ENCODE measurements at regions not wholly inside any gene's neighbourhood (a gene's known extent, or its start where the extent isn't known, plus 50 kb on each side); places are given as distances from the start of the nearest gene placed in this dataset.
"Not testable (repeated sequence)": the region's sequence is repeated elsewhere in the genome, so short reads cannot be mapped to it uniquely, and the experiment has no call there.

- Histone ChIP-seq H3K4me1 (ENCODE audit: low read length) (no peaks in the 10 kb centered on the region), H3K79me2 (ENCODE audit: low read length) (no peaks in the 10 kb centered on the region), H3K4me3 (ENCODE audit: low read length) (no peak overlapping the region), H3K27ac (ENCODE audit: low read length) (no peak overlapping the region), H2AFZ (ENCODE audit: low read length) (no peak overlapping the region), H3K9me2 (replicated peaks; ENCODE audit: insufficient read depth, low read length) (no peaks in the 10 kb centered on the region), H3K36me3 (ENCODE audit: insufficient read depth, low read length) (no peaks in the 10 kb centered on the region), H4K20me1 (ENCODE audit: insufficient read depth, low read depth, low read length) (no peaks in the 10 kb centered on the region), H3K9me3 (ENCODE audit: low read length) (no peaks in the 10 kb centered on the region), H3K4me2 (ENCODE audit: low read depth, low read length, poor library complexity, severe bottlenecking) (no peak overlapping the region), H3K27me3 (ENCODE audit: low read length) (no peaks in the 10 kb centered on the region), H3K9ac (ENCODE audit: low read length) (no peak overlapping the region)
- DNase-seq: no peak
Measured at GRCh38 chr2:142509401-142509800, 368.1 kb upstream of the KYNU start.

- Histone ChIP-seq H3K4me2 (ENCODE audit: low read depth, low read length, poor library complexity, severe bottlenecking) (no peak overlapping the region), H3K4me1 (ENCODE audit: low read length) (no peaks in the 10 kb centered on the region), H4K20me1 (ENCODE audit: insufficient read depth, low read depth, low read length) (no peaks in the 10 kb centered on the region), H3K9me2 (replicated peaks; ENCODE audit: insufficient read depth, low read length) (no peaks in the 10 kb centered on the region), H3K4me3 (ENCODE audit: low read length) (no peak overlapping the region), H3K36me3 (ENCODE audit: insufficient read depth, low read length) (no peaks in the 10 kb centered on the region), H3K79me2 (ENCODE audit: low read length) (no peaks in the 10 kb centered on the region), H3K27ac (ENCODE audit: low read length) (no peak overlapping the region), H2AFZ (ENCODE audit: low read length) (no peak overlapping the region), H3K9me3 (ENCODE audit: low read length) (peaks cover 5% of the 10 kb centered on the region; the same call in 1 of the 2 replicates), H3K9ac (ENCODE audit: low read length) (no peak overlapping the region), H3K27me3 (ENCODE audit: low read length) (no peaks in the 10 kb centered on the region)
- no peak for DNase-seq
Measured at GRCh38 chr2:142504754-142505153, 372.7 kb upstream of the KYNU start.

- H3K27ac ChIP-seq (ENCODE audit: low read length): no peak overlapping the region
- DNase-seq: no peak
Measured at GRCh38 chr2:142502402-142502801, 371.6 kb upstream of the LRP1B start.

GRCh38 chr2:142495141-142495540 lies 364.3 kb upstream of the LRP1B start:
- no peak overlapping the region for H2AFZ ChIP-seq (ENCODE audit: low read length)
- no peaks in the 10 kb centered on the region for H3K9me2 ChIP-seq (replicated peaks; ENCODE audit: insufficient read depth, low read length)
- H3K4me1 ChIP-seq (ENCODE audit: low read length): no peaks in the 10 kb centered on the region
- no peak overlapping the region for H3K4me2 ChIP-seq (ENCODE audit: low read depth, low read length, poor library complexity, severe bottlenecking)
- no peak overlapping the region for H3K4me3 ChIP-seq (ENCODE audit: low read length)
- H3K9me3 ChIP-seq (ENCODE audit: low read length): peaks cover under 1% of the 10 kb centered on the region; the same call in 1 of the 2 replicates
- H3K27ac ChIP-seq (ENCODE audit: low read length): no peak overlapping the region
- no peak overlapping the region for H3K9ac ChIP-seq (ENCODE audit: low read length)
- no peak for DNase-seq
- no peaks in the 10 kb centered on the region for H3K79me2 ChIP-seq (ENCODE audit: low read length)
- no peaks in the 10 kb centered on the region for H3K27me3 ChIP-seq (ENCODE audit: low read length)
- no peaks in the 10 kb centered on the region for H4K20me1 ChIP-seq (ENCODE audit: insufficient read depth, low read depth, low read length)
- no peaks in the 10 kb centered on the region for H3K36me3 ChIP-seq (ENCODE audit: insufficient read depth, low read length)

More at GRCh38 chr2:142502402-142502801, 371.6 kb upstream of the LRP1B start:
- H3K9me3 ChIP-seq (ENCODE audit: low read length): peaks cover 5% of the 10 kb centered on the region; the same call in 1 of the 2 replicates
- H3K79me2 ChIP-seq (ENCODE audit: low read length): no peaks in the 10 kb centered on the region
- no peak overlapping the region for H2AFZ ChIP-seq (ENCODE audit: low read length)
- no peak overlapping the region for H3K4me2 ChIP-seq (ENCODE audit: low read depth, low read length, poor library complexity, severe bottlenecking)
- no peak overlapping the region for H3K9ac ChIP-seq (ENCODE audit: low read length)
- no peaks in the 10 kb centered on the region for H3K9me2 ChIP-seq (replicated peaks; ENCODE audit: insufficient read depth, low read length)
- no peaks in the 10 kb centered on the region for H3K27me3 ChIP-seq (ENCODE audit: low read length)
- H3K4me3 ChIP-seq (ENCODE audit: low read length): no peak overlapping the region
- H3K36me3 ChIP-seq (ENCODE audit: insufficient read depth, low read length): no peaks in the 10 kb centered on the region
- H3K4me1 ChIP-seq (ENCODE audit: low read length): no peaks in the 10 kb centered on the region
- no peaks in the 10 kb centered on the region for H4K20me1 ChIP-seq (ENCODE audit: insufficient read depth, low read depth, low read length)

GRCh38 chr2:142489631-142490030 lies 358.8 kb upstream of the LRP1B start:
- H2AFZ ChIP-seq (ENCODE audit: low read length); H3K9me3 ChIP-seq (ENCODE audit: low read length); H3K27ac ChIP-seq (ENCODE audit: low read length); DNase-seq; H3K4me2 ChIP-seq (ENCODE audit: low read depth, low read length, poor library complexity, severe bottlenecking); H3K9me2 ChIP-seq (replicated peaks; ENCODE audit: insufficient read depth, low read length); H3K27me3 ChIP-seq (ENCODE audit: low read length); H4K20me1 ChIP-seq (ENCODE audit: insufficient read depth, low read depth, low read length); H3K4me1 ChIP-seq (ENCODE audit: low read length); H3K4me3 ChIP-seq (ENCODE audit: low read length); H3K9ac ChIP-seq (ENCODE audit: low read length); H3K36me3 ChIP-seq (ENCODE audit: insufficient read depth, low read length); H3K79me2 ChIP-seq (ENCODE audit: low read length): not testable (repeated sequence)

GRCh38 chr2:142484111-142484510 lies 353.3 kb upstream of the LRP1B start:
- no peaks in the 10 kb centered on the region for H3K4me1 ChIP-seq (ENCODE audit: low read length)
- DNase-seq: no peak
- H3K27ac ChIP-seq (ENCODE audit: low read length): no peak overlapping the region
- no peak overlapping the region for H3K4me2 ChIP-seq (ENCODE audit: low read depth, low read length, poor library complexity, severe bottlenecking)
- no peaks in the 10 kb centered on the region for H4K20me1 ChIP-seq (ENCODE audit: insufficient read depth, low read depth, low read length)
- H3K9me2 ChIP-seq (replicated peaks; ENCODE audit: insufficient read depth, low read length): no peaks in the 10 kb centered on the region
- no peaks in the 10 kb centered on the region for H3K36me3 ChIP-seq (ENCODE audit: insufficient read depth, low read length)
- H2AFZ ChIP-seq (ENCODE audit: low read length): no peak overlapping the region
- H3K9ac ChIP-seq (ENCODE audit: low read length): no peak overlapping the region
- H3K79me2 ChIP-seq (ENCODE audit: low read length): no peaks in the 10 kb centered on the region
- H3K27me3 ChIP-seq (ENCODE audit: low read length): no peaks in the 10 kb centered on the region
- H3K4me3 ChIP-seq (ENCODE audit: low read length): no peak overlapping the region
- no peaks in the 10 kb centered on the region for H3K9me3 ChIP-seq (ENCODE audit: low read length)

GRCh38 chr2:142483653-142484052 lies 352.8 kb upstream of the LRP1B start:
- no peak overlapping the region for H3K27ac ChIP-seq (ENCODE audit: low read length)
- no peaks in the 10 kb centered on the region for H3K4me1 ChIP-seq (ENCODE audit: low read length)
- H2AFZ ChIP-seq (ENCODE audit: low read length): no peak overlapping the region
- H3K9ac ChIP-seq (ENCODE audit: low read length): no peak overlapping the region
- no peaks in the 10 kb centered on the region for H3K27me3 ChIP-seq (ENCODE audit: low read length)
- H3K9me2 ChIP-seq (replicated peaks; ENCODE audit: insufficient read depth, low read length): no peaks in the 10 kb centered on the region
- H3K4me2 ChIP-seq (ENCODE audit: low read depth, low read length, poor library complexity, severe bottlenecking): no peak overlapping the region
- DNase-seq: no peak
- no peaks in the 10 kb centered on the region for H4K20me1 ChIP-seq (ENCODE audit: insufficient read depth, low read depth, low read length)
- H3K36me3 ChIP-seq (ENCODE audit: insufficient read depth, low read length): no peaks in the 10 kb centered on the region
- H3K4me3 ChIP-seq (ENCODE audit: low read length): no peak overlapping the region
- H3K79me2 ChIP-seq (ENCODE audit: low read length): no peaks in the 10 kb centered on the region
- no peaks in the 10 kb centered on the region for H3K9me3 ChIP-seq (ENCODE audit: low read length)

- H3K4me3 ChIP-seq (ENCODE audit: low read length): no peak overlapping the region
- H3K9ac ChIP-seq (ENCODE audit: low read length): no peak overlapping the region
- H3K4me2 ChIP-seq (ENCODE audit: low read depth, low read length, poor library complexity, severe bottlenecking): no peak overlapping the region
- no peaks in the 10 kb centered on the region for H3K4me1 ChIP-seq (ENCODE audit: low read length)
- no peak overlapping the region for H2AFZ ChIP-seq (ENCODE audit: low read length)
- no peaks in the 10 kb centered on the region for H3K36me3 ChIP-seq (ENCODE audit: insufficient read depth, low read length)
- no peaks in the 10 kb centered on the region for H3K9me3 ChIP-seq (ENCODE audit: low read length)
- no peaks in the 10 kb centered on the region for H3K27me3 ChIP-seq (ENCODE audit: low read length)
- no peak overlapping the region for H3K27ac ChIP-seq (ENCODE audit: low read length)
- no peaks in the 10 kb centered on the region for H4K20me1 ChIP-seq (ENCODE audit: insufficient read depth, low read depth, low read length)
- no peak for DNase-seq
- no peaks in the 10 kb centered on the region for H3K79me2 ChIP-seq (ENCODE audit: low read length)
- H3K9me2 ChIP-seq (replicated peaks; ENCODE audit: insufficient read depth, low read length): no peaks in the 10 kb centered on the region
Measured at GRCh38 chr2:142478206-142478605, 347.4 kb upstream of the LRP1B start.

GRCh38 chr2:142472382-142472781 lies 341.6 kb upstream of the LRP1B start:
- Histone ChIP-seq H3K9ac (ENCODE audit: low read length) (no peak overlapping the region), H3K79me2 (ENCODE audit: low read length) (no peaks in the 10 kb centered on the region), H4K20me1 (ENCODE audit: insufficient read depth, low read depth, low read length) (no peaks in the 10 kb centered on the region), H3K9me2 (replicated peaks; ENCODE audit: insufficient read depth, low read length) (0 out of 2 replicates have a peak, but pooled peaks cover 3% of the 10 kb centered on the region), H3K27ac (ENCODE audit: low read length) (no peak overlapping the region), H3K27me3 (ENCODE audit: low read length) (no peaks in the 10 kb centered on the region), H3K4me1 (ENCODE audit: low read length) (no peaks in the 10 kb centered on the region), H3K4me3 (ENCODE audit: low read length) (no peak overlapping the region), H3K4me2 (ENCODE audit: low read depth, low read length, poor library complexity, severe bottlenecking) (no peak overlapping the region), H3K36me3 (ENCODE audit: insufficient read depth, low read length) (no peaks in the 10 kb centered on the region), H3K9me3 (ENCODE audit: low read length) (no peaks in the 10 kb centered on the region), H2AFZ (ENCODE audit: low read length) (no peak overlapping the region)
- no peak for DNase-seq

All from Karpas-422 (cell line).